A204.1 (cell line): ENCODE measurements at regions not wholly inside any gene's neighbourhood (a gene's known extent, or its start where the extent isn't known, plus 50 kb on each side); places are given as distances from the start of the nearest gene placed in this dataset.
"Not testable (repeated sequence)": the region's sequence is repeated elsewhere in the genome, so short reads cannot be mapped to it uniquely, and the experiment has no call there.

ENCODE experiments used
- FAIRE-seq: peaks from 2 replicates; lab custom pipeline; 2012; peaks lifted over from hg19 to GRCh38; lab: Jason Lieb, UNC

- FAIRE-seq, result no peak
Observed at GRCh38 chr5:72651109-72651508, 143.9 kb upstream of the ZNF366 start.

GRCh38 chr5:72649449-72649848 lies 142.2 kb upstream of the ZNF366 start:
- no peak for FAIRE-seq

- FAIRE-seq, result no peak
Observed at GRCh38 chr5:72648480-72648879, 141.3 kb upstream of the ZNF366 start.

- no peak for FAIRE-seq
Observed at GRCh38 chr5:72647806-72648205, 140.6 kb upstream of the ZNF366 start.

GRCh38 chr5:72646246-72646866 lies 139.1 kb upstream of the ZNF366 start:
- FAIRE-seq, result no peak

- no peak for FAIRE-seq
Observed at GRCh38 chr5:72645064-72645846, 138.0 kb upstream of the ZNF366 start.

- no peak for FAIRE-seq
Observed at GRCh38 chr5:72644296-72644695, 137.1 kb upstream of the ZNF366 start.

GRCh38 chr5:72641164-72641563 lies 134.0 kb upstream of the ZNF366 start:
- FAIRE-seq, result no peak

GRCh38 chr5:72637058-72637457 lies 129.8 kb upstream of the ZNF366 start:
- FAIRE-seq, result no peak

GRCh38 chr5:72636565-72636964 lies 129.4 kb upstream of the ZNF366 start:
- not testable (repeated sequence) for FAIRE-seq

GRCh38 chr5:72634444-72634843 lies 127.2 kb upstream of the ZNF366 start:
- FAIRE-seq, result no peak

- FAIRE-seq, result no peak
Observed at GRCh38 chr5:72633649-72634048, 126.4 kb upstream of the ZNF366 start.

DNA sequence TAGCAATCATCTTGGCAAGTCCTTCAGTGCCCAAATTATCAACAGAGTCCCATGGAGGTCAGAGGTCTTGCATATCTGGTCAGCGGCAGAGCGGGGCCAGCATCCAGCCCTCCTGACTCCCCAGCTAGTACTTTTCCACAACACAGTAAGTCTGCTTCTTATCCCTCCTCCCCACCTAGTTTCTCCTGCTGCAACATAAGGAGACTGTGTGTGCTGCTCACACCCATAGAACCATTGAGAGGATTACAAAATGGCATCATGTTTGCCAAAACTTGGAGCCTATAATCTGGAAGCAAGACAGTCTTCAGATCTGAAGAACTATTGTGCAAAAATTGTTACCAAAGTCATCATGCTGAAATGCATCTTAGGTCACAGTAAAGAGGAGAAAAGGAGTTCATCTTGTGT lies 125.8 kb upstream of the ZNF366 start:
- FAIRE-seq, result no peak

DNA sequence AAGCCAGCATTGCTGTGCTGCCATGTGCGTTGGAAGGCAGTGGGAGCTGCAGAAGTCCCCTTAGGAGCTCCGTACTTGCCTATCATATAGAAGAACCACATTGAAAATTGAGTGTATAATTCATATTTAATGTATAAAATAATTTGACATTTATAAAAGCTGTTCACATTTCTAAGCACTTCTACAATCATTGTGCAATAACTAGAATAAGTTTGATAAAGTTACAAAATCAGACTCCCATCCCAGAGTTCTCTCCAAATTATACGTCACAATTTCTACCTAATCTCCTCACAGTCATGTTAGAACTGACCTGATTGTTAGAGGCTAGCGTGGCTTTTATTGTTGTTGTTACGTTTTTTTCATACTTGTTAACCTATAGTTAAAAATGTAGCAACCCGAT lies 123.5 kb upstream of the ZNF366 start:
- FAIRE-seq, result no peak

DNA sequence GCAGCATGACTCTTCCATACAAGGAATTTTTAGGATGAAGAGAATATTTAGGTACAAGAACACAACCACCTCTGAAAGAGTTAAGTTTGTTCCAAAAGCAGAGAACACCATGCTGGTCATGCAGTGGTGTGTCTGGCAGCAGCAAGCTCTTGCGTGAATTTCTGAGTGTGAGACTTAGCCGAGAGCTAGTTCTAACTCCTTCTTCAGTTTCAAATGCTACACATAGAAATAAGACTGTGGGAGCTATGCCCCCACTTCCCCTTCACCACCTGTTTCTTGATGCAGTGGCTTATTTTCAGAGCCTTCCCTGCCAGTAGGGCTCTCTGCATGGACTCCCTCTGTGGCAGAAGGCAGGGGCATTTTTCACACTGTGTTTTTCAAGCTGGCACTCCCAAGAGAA lies 122.9 kb upstream of the ZNF366 start:
- no peak for FAIRE-seq

DNA sequence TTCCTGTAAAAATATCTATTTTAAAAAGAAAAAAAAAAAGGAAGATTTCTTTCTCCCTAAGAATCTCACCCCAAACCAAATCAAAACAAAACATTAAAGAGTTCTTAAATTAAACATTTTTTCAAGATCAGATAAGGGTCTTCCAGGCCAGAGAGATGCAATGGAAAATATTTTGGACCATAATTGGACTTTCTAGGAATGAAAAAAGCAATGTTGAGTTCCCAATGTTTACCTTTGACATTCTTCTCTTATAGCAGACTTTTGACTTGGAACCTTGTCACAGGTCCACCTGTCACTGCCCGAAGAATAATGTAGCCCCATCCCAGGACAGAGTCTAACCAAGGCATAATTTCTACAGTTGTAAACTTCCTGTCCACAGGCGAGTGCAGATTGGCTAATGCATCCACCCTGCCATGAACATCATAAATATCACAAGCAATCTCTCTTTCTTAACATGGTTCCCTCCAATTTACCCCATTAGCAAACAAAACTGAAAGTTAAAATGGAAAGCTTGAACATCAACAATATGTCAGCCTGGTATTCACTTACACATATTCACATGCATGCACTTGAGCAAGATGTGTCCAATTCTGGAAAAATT lies 121.7 kb upstream of the ZNF366 start:
- no peak for FAIRE-seq

- FAIRE-seq, result no peak
Observed at GRCh38 chr5:72625332-72625731, 118.1 kb upstream of the ZNF366 start.

DNA sequence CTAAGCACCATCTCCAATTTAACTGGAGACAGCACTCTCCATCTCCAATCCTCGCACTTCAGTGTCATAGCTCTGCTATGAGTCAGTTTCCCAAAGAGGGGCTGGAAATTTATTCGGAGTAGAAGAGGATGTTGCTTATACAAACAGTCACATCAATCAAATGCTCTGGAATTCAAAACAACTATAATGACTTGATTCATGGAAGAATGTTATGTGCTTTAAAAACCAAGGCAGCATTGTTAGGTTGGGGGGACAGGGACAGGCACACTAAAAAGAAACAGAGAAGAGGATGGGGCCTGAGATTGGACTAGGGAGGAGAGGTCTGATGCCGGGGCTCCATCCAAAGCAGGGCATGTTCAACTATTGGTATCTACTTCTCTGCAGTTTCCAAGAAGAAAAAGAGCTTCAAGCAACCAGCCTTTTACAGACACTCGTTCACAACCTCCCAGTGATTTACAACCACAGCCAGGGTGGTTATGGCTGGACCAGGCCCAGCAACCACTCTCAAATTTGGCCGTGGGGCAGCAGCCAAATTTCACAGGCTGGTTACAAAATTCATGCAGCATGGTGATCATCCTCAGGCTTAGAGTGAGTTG lies 117.5 kb upstream of the ZNF366 start:
- no peak for FAIRE-seq

GRCh38 chr5:72623936-72624335 lies 116.7 kb upstream of the ZNF366 start:
- FAIRE-seq, result no peak

DNA sequence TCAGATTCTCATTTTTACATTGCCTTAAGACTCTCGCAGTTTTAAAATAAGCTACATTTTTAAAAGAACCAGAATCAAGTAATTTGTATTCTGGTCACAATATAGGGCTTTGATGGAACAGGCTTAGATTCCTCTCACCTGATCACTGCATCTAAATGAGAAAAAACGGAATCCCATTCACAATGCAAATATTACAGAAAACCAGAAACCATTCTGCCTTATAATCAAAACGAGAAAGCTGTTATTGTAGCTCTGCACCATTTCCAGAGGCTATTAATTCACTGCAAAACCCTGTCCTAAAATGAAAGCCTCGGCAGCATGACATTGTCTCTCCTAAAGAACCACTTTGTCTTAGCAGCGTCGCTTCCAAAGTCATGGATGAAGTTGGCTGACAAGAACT lies 116.1 kb upstream of the ZNF366 start:
- FAIRE-seq, result no peak

DNA sequence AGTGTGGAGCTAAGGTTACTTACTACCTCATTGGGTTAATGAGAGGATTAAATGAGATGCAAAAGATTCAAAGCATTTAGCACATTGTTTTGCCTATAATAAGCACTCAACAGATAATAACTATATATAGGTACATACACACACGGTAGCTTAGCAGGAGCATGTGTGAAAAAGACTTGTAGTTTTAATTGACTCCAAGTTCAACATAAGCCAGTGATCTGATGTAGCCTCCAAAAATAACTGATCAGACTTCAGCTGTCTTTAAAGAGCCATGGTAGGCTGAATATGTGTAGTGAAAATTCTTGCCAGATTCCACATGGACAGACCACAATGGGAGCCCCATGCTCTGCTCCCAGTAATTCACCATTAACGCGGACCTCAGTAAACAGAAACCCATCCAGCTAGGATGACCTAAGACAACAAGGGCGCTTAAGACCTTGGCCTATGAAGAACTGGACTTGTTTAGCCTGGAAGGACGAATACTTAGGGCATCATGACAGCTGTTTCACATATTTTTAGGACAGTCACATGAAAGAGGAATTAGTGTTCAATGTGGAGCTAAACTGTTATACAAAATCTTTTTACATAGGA lies 115.1 kb upstream of the ZNF366 start:
- no peak for FAIRE-seq

- no peak for FAIRE-seq
Observed at GRCh38 chr5:72621576-72621975, 114.4 kb upstream of the ZNF366 start.

- FAIRE-seq, result no peak
Observed at GRCh38 chr5:72619677-72620076, 112.5 kb upstream of the ZNF366 start.
